ENCODE measurements at regions not wholly inside any gene's neighbourhood (a gene's known extent, or its start where the extent isn't known, plus 50 kb on each side); places are given as distances from the start of the nearest gene placed in this dataset.

DNA sequence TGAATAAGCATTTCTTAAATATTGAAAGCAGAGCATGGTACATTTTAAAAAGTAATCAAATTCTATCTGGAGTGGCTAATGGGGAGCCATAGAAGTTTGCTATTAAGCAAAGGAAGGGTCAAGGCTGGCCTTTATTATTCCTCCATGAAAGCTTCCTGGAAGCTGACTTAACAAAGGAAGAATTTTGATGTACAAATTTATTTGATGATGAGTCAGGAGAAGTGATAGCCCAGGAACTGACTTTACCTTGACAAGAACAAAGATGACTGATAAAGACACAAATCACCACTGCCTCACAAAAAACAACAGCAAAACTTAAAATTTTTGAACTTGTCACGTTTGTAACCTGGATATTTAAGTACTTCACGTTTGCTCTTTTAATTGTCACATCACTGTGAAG is 872.1 kb downstream of the PCDH7 start:
- H3K4me3 ChIP-seq (ENCODE audit: low read depth, low read length), result no peak overlapping the region
- TF ChIP-seq, protein P1, sequence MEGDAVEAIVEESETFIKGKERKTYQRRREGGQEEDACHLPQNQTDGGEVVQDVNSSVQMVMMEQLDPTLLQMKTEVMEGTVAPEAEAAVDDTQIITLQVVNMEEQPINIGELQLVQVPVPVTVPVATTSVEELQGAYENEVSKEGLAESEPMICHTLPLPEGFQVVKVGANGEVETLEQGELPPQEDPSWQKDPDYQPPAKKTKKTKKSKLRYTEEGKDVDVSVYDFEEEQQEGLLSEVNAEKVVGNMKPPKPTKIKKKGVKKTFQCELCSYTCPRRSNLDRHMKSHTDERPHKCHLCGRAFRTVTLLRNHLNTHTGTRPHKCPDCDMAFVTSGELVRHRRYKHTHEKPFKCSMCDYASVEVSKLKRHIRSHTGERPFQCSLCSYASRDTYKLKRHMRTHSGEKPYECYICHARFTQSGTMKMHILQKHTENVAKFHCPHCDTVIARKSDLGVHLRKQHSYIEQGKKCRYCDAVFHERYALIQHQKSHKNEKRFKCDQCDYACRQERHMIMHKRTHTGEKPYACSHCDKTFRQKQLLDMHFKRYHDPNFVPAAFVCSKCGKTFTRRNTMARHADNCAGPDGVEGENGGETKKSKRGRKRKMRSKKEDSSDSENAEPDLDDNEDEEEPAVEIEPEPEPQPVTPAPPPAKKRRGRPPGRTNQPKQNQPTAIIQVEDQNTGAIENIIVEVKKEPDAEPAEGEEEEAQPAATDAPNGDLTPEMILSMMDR (IDR thresholded peaks at IDR 0.05; ENCODE audit: low read depth, low read length), result no peak
- DNase-seq (ENCODE audit: low read depth, low spot score), result no peak
- in situ Hi-C loops (cut with HindIII; ENCODE audit: low sequenced_read_pairs), result no loop called here

DNA sequence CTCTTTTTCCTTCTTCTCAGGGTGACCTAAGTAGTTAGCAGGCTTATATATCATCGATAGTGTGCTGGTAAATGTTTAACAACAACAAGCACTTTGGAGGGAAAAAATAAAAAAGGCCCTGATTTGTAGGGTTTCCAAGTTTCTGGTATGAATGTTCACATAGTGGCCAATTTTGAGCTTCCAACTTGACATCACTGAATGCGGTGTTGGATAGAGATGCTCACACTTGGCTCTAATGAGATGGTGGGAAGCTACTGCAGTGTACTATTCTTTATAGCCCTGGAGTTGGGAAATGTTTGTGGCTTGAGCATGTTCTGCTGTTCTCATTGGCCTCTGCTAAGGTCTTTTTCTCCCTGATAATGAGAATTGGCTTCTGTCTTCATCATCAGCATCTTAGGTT is 875.3 kb downstream of the PCDH7 start:
- DNase-seq (ENCODE audit: low read depth, low spot score), result no peak
- TF ChIP-seq, protein P1 (IDR thresholded peaks at IDR 0.05; ENCODE audit: low read depth, low read length), result no peak
- no peak overlapping the region for H3K4me3 ChIP-seq (ENCODE audit: low read depth, low read length)
- in situ Hi-C loops (cut with HindIII; ENCODE audit: low sequenced_read_pairs), result no loop called here

DNA sequence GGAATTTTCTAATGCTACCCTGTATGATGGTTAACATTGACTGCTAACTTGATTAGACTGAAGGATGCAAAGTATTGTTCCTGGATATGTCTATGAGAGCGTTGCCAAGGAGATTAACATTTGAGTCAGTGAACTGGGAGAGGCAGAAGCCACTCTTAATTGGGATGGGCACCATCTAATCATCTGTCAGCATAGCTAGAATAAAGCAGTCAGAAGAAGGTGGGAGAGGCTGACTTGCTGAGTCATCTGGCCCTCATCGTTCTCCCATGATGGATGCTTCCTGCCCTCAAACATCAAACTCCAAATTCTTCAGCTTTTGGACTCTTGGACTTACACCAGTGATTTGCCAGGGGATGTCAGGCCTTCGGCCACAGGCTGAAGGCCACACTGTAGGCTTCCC is 878.5 kb downstream of the PCDH7 start:
- H3K4me3 ChIP-seq (ENCODE audit: low read depth, low read length), result no peak overlapping the region
- no peak for DNase-seq (ENCODE audit: low read depth, low spot score)
- TF ChIP-seq, protein P1 (IDR thresholded peaks at IDR 0.05; ENCODE audit: low read depth, low read length), result no peak
- in situ Hi-C loops (cut with HindIII; ENCODE audit: low sequenced_read_pairs), result no loop called here

DNA sequence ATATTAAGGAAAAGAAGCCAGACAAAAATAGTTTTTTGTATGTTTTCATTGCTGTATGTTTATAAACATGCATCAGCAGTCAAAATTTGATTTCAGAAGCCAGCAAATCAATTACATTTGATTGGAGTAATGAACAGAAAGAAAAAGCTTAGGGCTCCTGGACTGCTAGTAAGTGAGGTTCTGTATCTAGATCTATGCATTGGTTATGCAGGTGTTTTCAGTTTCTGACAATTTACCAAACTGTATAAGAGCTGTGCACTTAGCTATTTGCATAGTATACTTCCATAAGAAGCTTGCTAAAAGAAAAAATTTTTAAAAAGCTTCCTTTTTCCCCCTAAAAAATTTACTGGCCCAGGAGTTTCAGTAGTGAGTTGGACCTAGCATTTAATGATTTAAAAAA is 881.6 kb downstream of the PCDH7 start:
- DNase-seq (ENCODE audit: low read depth, low spot score), result no peak
- in situ Hi-C loops (cut with HindIII; ENCODE audit: low sequenced_read_pairs), result no loop called here
- no peak overlapping the region for H3K4me3 ChIP-seq (ENCODE audit: low read depth, low read length)
- TF ChIP-seq, protein P1 (IDR thresholded peaks at IDR 0.05; ENCODE audit: low read depth, low read length), result no peak

DNA sequence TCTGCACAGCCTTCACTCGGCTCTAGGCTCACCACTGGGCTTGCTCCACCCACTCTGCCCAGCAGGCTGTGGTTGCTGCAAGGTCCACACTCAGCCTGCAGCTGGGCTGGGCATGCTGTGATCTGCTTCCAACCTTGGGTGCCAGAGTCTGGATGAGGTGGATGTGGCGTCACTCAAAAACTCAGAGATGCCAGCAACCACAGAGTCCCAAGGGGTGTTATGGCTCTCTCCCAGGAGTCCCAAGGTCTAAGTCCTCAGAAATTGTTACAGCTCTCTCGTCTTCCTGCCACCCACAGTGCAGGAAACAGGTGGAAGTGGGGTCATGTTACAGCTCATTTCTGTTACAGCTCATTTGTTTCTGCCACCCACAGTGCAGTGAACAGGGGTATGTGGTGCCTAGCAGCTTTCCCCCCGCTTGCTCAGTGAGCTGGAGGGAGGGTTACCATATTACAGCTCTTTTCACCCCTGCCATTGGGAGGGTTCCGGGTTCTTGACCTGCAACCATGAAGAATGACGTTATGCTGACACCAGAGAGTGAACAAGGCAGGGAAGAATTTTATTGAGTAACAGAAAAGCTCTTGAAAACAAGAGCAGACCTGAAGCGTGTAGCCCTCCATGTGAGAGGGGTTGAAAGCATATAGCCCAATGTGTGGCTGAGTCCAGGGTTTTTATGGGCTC is 893.9 kb downstream of the PCDH7 start:
- in situ Hi-C loops (cut with HindIII; ENCODE audit: low sequenced_read_pairs), result no loop called here
- no peak overlapping the region for H3K4me3 ChIP-seq (ENCODE audit: low read depth, low read length)
- DNase-seq (ENCODE audit: low read depth, low spot score), result peak; percentile 5
- TF ChIP-seq, protein P1 (IDR thresholded peaks at IDR 0.05; ENCODE audit: low read depth, low read length), result no peak

DNA sequence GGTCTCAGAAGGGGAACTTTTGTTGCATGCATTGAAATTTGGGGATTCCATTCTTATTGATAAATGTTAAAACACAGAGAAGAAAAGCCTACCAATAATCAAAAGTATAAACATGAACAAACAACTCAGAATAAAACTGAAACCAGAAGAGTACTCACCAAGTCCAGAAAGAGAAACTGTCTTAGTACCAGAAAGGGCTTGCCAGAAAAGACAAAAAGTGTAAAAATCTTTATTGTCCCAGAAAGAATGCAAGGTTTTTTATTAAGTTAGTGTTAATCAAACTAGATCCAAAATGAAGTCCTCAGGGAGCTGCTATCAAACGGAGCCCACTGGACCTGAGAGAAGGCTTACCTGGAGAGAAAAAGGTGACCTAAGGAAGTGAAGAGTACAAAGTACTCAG is 897.5 kb downstream of the PCDH7 start:
- no peak overlapping the region for H3K4me3 ChIP-seq (ENCODE audit: low read depth, low read length)
- in situ Hi-C loops (cut with HindIII; ENCODE audit: low sequenced_read_pairs), result no loop called here
- TF ChIP-seq, protein P1 (IDR thresholded peaks at IDR 0.05; ENCODE audit: low read depth, low read length), result no peak
- DNase-seq (ENCODE audit: low read depth, low spot score), result no peak

All from astrocyte of the spinal cord (primary cell).